ENCODE measurements at regions not wholly inside any gene's neighbourhood (a gene's known extent, or its start where the extent isn't known, plus 50 kb on each side); places are given as distances from the start of the nearest gene placed in this dataset.

- Histone ChIP-seq H2AFZ (ENCODE audit: low read length) (no peak overlapping the region), H3K4me1 (ENCODE audit: insufficient read depth, low read length) (no peaks in the 10 kb centered on the region), H3K4me2 (ENCODE audit: low read depth, low read length) (no peak overlapping the region), H3K79me2 (ENCODE audit: insufficient read depth, low read length) (no peaks in the 10 kb centered on the region), H3K27ac (ENCODE audit: extremely low read length, insufficient read depth, low read length) (no peak overlapping the region), H4K20me1 (ENCODE audit: insufficient read depth, low read length) (no peaks in the 10 kb centered on the region), H3K9me3 (ENCODE audit: low read length) (no peaks in the 10 kb centered on the region), H3K9ac (ENCODE audit: insufficient read depth, low read depth, low read length) (no peak overlapping the region), H3K36me3 (replicated peaks in 1 of 2; ENCODE audit: control insufficient read depth in 1 of 2, insufficient read depth in 2 of 2, low read length in 2 of 2) (no peaks in the 10 kb centered on the region), H3K27me3 (ENCODE audit: control insufficient read depth in 1 of 2, insufficient read depth in 2 of 2, low read length in 2 of 2) (no peaks in the 10 kb centered on the region), H3K4me3 (replicated peaks in 1 of 3; ENCODE audit: insufficient read depth in 1 of 3, low read depth in 2 of 3, low read length in 3 of 3) (no peak overlapping the region)
- WGBS (ENCODE audit: low lambda C conversion rate), result 0% methylated on average over 2 of the region's 2 CpGs
- DNase-seq (ENCODE audit: low spot score) (no peak), FAIRE-seq (no peak), ATAC-seq (no peak)
- ChIA-PET CTCF (ENCODE audit: low intra/inter-chr PET ratio, low total read pairs) (no interaction called here), POLR2A (no interaction called here)
- TF ChIP-seq IKZF1 (IDR thresholded peaks at IDR 0.05) (no peak), SSRP1 (CRISPR knock-in tag; IDR thresholded peaks at IDR 0.05) (no peak), HOMEZ (CRISPR knock-in tag; IDR thresholded peaks at IDR 0.05; ENCODE audit: low read depth) (no peak), XBP1 (CRISPR knock-in tag; IDR thresholded peaks at IDR 0.05) (no peak), EED (CRISPR knock-in tag; IDR thresholded peaks at IDR 0.05) (no peak), NFE2L2 (IDR thresholded peaks at IDR 0.05; ENCODE audit: low read length) (no peak), FIP1L1 (IDR thresholded peaks at IDR 0.05; ENCODE audit: borderline replicate concordance, insufficient read depth, low read depth, low read length) (no peak), MAZ (IDR thresholded peaks at IDR 0.05; ENCODE audit: borderline replicate concordance, low read depth, low read length) (no peak), MAZ (CRISPR knock-in tag; IDR thresholded peaks at IDR 0.05; ENCODE audit: low read depth) (no peak)
- no TSS peak for BruUV-seq (replicated peaks)
- intact Hi-C loops (cut with micrococcal nuclease; ENCODE audit: unreplicated experiment) (no loop called here), in situ Hi-C loops (cut with HindIII; ENCODE audit: extremely low pct_ligation_motif_present, low pct_unique_long_range_greater_than_20kb) (no loop called here)
Observed at GRCh38 chr1:242877229-242877628, 352.7 kb upstream of the PLD5 start.

GRCh38 chr1:242876030-242876429, 351.5 kb upstream of the PLD5 start:
- no peak for DNase-seq (ENCODE audit: low spot score)
- Histone ChIP-seq H3K4me3 (replicated peaks in 1 of 3; ENCODE audit: insufficient read depth in 1 of 3, low read depth in 2 of 3, low read length in 3 of 3) (no peak overlapping the region), H3K9me3 (ENCODE audit: low read length) (no peaks in the 10 kb centered on the region), H3K79me2 (ENCODE audit: insufficient read depth, low read length) (no peaks in the 10 kb centered on the region), H2AFZ (ENCODE audit: low read length) (no peak overlapping the region), H3K4me1 (ENCODE audit: insufficient read depth, low read length) (no peaks in the 10 kb centered on the region), H3K27ac (ENCODE audit: extremely low read length, insufficient read depth, low read length) (no peak overlapping the region), H3K27me3 (ENCODE audit: control insufficient read depth in 1 of 2, insufficient read depth in 2 of 2, low read length in 2 of 2) (no peaks in the 10 kb centered on the region), H3K36me3 (replicated peaks in 1 of 2; ENCODE audit: control insufficient read depth in 1 of 2, insufficient read depth in 2 of 2, low read length in 2 of 2) (no peaks in the 10 kb centered on the region), H3K4me2 (ENCODE audit: low read depth, low read length) (no peak overlapping the region), H4K20me1 (ENCODE audit: insufficient read depth, low read length) (no peaks in the 10 kb centered on the region), H3K9ac (ENCODE audit: insufficient read depth, low read depth, low read length) (no peak overlapping the region)
- ChIA-PET POLR2A (no interaction called here), CTCF (ENCODE audit: low intra/inter-chr PET ratio, low total read pairs) (no interaction called here)
- BruUV-seq (replicated peaks), result no TSS peak
- in situ Hi-C loops (cut with HindIII; ENCODE audit: extremely low pct_ligation_motif_present, low pct_unique_long_range_greater_than_20kb) (no loop called here), intact Hi-C loops (cut with micrococcal nuclease; ENCODE audit: unreplicated experiment) (no loop called here)
- 0% methylated on average over 1 of the region's 1 CpG for WGBS (ENCODE audit: low lambda C conversion rate)
- no peak for ATAC-seq
- no peak for FAIRE-seq
- no peak for TF ChIP-seq PBX3 (CRISPR knock-in tag; IDR thresholded peaks at IDR 0.05; ENCODE audit: borderline replicate concordance)
- no peak for TF ChIP-seq SKIL (CRISPR knock-in tag; IDR thresholded peaks at IDR 0.05; ENCODE audit: borderline replicate concordance)
- no peak for TF ChIP-seq BORCS8-MEF2B (CRISPR knock-in tag; IDR thresholded peaks at IDR 0.05)
- TF ChIP-seq KLF15 (CRISPR knock-in tag; IDR thresholded peaks at IDR 0.05; ENCODE audit: borderline replicate concordance), result no peak
- no peak for TF ChIP-seq CTCF (CRISPR knock-in tag; IDR thresholded peaks at IDR 0.05)
